MM.1S (cell line): ENCODE measurements at regions not wholly inside any gene's neighbourhood (a gene's known extent, or its start where the extent isn't known, plus 50 kb on each side); places are given as distances from the start of the nearest gene placed in this dataset.

ENCODE experiments used
- DNase-seq: peaks from one replicate; pipeline ENCODE4 v3.0.0-alpha.2; 2015
- H2AFZ ChIP-seq: fragments of 300-600 bp; sonication (generic); 2 replicates; pipeline ENCODE4 v1.6.0; 2016; ENCODE audit warnings: antibody characterized with exemption, low read length
- H3F3A ChIP-seq: fragments of 300-600 bp; sonication (generic); 2 replicates; pipeline ENCODE4 v1.6.1; 2016; ENCODE audit warnings: mild to moderate bottlenecking, antibody characterized with exemption, low read length, moderate library complexity, mixed read lengths; ENCODE audit not compliant: insufficient read depth
- H3K27ac ChIP-seq: fragments of 300-600 bp; sonication (generic); 2 replicates; pipeline ENCODE4 v1.5.1; 2016; ENCODE audit warnings: mild to moderate bottlenecking, low read length
- H3K27me3 ChIP-seq: fragments of 300-600 bp; sonication (generic); replicated peaks from 2 replicates; pipeline ENCODE4 v1.6.0; 2016; ENCODE audit warnings: low read length; ENCODE audit not compliant: insufficient read depth
- H3K36me3 ChIP-seq: fragments of 300-600 bp; sonication (generic); replicated peaks from 2 replicates; pipeline ENCODE4 v1.6.1; 2016; ENCODE audit warnings: mild to moderate bottlenecking, low read length, mixed read lengths; ENCODE audit not compliant: insufficient read depth
- H3K4me1 ChIP-seq: fragments of 300-600 bp; sonication (generic); 2 replicates; pipeline ENCODE4 v1.6.1; 2016; ENCODE audit warnings: low read length, mixed read lengths
- H3K4me2 ChIP-seq: fragments of 300-600 bp; sonication (generic); 2 replicates; pipeline ENCODE4 v1.6.0; 2016; ENCODE audit warnings: low read depth, low read length
- H3K4me3 ChIP-seq: fragments of 300-600 bp; sonication (generic); 2 replicates; pipeline ENCODE4 v1.5.1; 2016; ENCODE audit warnings: low read length, mixed read lengths
- H3K79me2 ChIP-seq: fragments of 300-600 bp; sonication (generic); 2 replicates; pipeline ENCODE4 v1.6.1; 2016; ENCODE audit warnings: mixed run types, low read length, mixed read lengths
- H3K9ac ChIP-seq: fragments of 300-600 bp; sonication (generic); 2 replicates; pipeline ENCODE4 v1.6.1; 2016; ENCODE audit warnings: low read length, mixed read lengths
- H3K9me2 ChIP-seq: fragments of 300-600 bp; sonication (generic); replicated peaks from 2 replicates; pipeline ENCODE4 v1.6.1; 2016; ENCODE audit warnings: mild to moderate bottlenecking, low read length, mixed read lengths; ENCODE audit not compliant: insufficient read depth
- H3K9me3 ChIP-seq: fragments of 300-600 bp; sonication (generic); replicated peaks from 2 replicates; pipeline ENCODE4 v1.6.1; 2016; ENCODE audit warnings: mild to moderate bottlenecking, low read length, mixed read lengths; ENCODE audit not compliant: insufficient read depth
- H4K20me1 ChIP-seq: fragments of 300-600 bp; sonication (generic); 2 replicates; pipeline ENCODE4 v1.6.1; 2016; ENCODE audit warnings: mild to moderate bottlenecking, low read length, moderate library complexity, mixed read lengths; ENCODE audit not compliant: insufficient read depth
- CTCF ChIP-seq: fragments of 300-600 bp; sonication (generic); IDR thresholded peaks from 2 replicates; pipeline ENCODE4 v1.5.1; 2016; ENCODE audit warnings: antibody characterized with exemption, low read length, mixed read lengths
- EZH2 ChIP-seq: fragments of 300-600 bp; sonication (generic); optimal IDR thresholded peaks from 2 replicates; pipeline ENCODE3; 2017; ENCODE audit warnings: low read depth, mild to moderate bottlenecking, antibody characterized with exemption, low read length, mixed read lengths
- EZH2phosphoT487 ChIP-seq: fragments of 300-600 bp; sonication (generic); IDR thresholded peaks from 2 replicates; pipeline ENCODE4 v1.6.1; 2018; ENCODE audit warnings: antibody characterized with exemption, low read length

GRCh38 chr14:25394791-25395391, 344.9 kb upstream of the STXBP6 start:
- H3K27me3 ChIP-seq: no peaks in the 10 kb centered on the region; the same call in 1 of the 2 replicates
- no peak for DNase-seq

GRCh38 chr14:25394356-25394755, 344.4 kb upstream of the STXBP6 start:
- Histone ChIP-seq H3K4me2 (no peak overlapping the region), H3K4me3 (no peak overlapping the region), H3K9me2 (no peaks in the 10 kb centered on the region), H3K27ac (no peak overlapping the region), H3K9ac (no peak overlapping the region), H4K20me1 (no peaks in the 10 kb centered on the region), H3K36me3 (no peaks in the 10 kb centered on the region), H2AFZ (no peak overlapping the region), H3K9me3 (no peaks in the 10 kb centered on the region), H3K27me3 (no peaks in the 10 kb centered on the region; the same call in 1 of the 2 replicates), H3K4me1 (no peaks in the 10 kb centered on the region), H3K79me2 (no peaks in the 10 kb centered on the region), H3F3A (no peaks in the 10 kb centered on the region)
- TF ChIP-seq EZH2 (no peak), EZH2phosphoT487 (no peak), CTCF (no peak)
- DNase-seq: no peak

More at GRCh38 chr14:25394791-25395391, 344.9 kb upstream of the STXBP6 start:
- H3K4me3 ChIP-seq: no peak overlapping the region
- no peak overlapping the region for H2AFZ ChIP-seq
- no peak overlapping the region for H3K27ac ChIP-seq
- H3F3A ChIP-seq: no peaks in the 10 kb centered on the region
- H3K4me2 ChIP-seq: no peak overlapping the region
- H3K9me2 ChIP-seq: no peaks in the 10 kb centered on the region
- H4K20me1 ChIP-seq: no peaks in the 10 kb centered on the region
- H3K79me2 ChIP-seq: no peaks in the 10 kb centered on the region
- H3K9ac ChIP-seq: no peak overlapping the region
- no peaks in the 10 kb centered on the region for H3K4me1 ChIP-seq
- TF ChIP-seq EZH2: no peak
- TF ChIP-seq EZH2phosphoT487: no peak
- no peaks in the 10 kb centered on the region for H3K36me3 ChIP-seq
- no peaks in the 10 kb centered on the region for H3K9me3 ChIP-seq

- Histone ChIP-seq H3K27ac (no peak overlapping the region), H3K9me3 (no peaks in the 10 kb centered on the region), H3K9ac (no peak overlapping the region), H3K27me3 (no peaks in the 10 kb centered on the region; the same call in 1 of the 2 replicates), H3K36me3 (no peaks in the 10 kb centered on the region), H3K79me2 (no peaks in the 10 kb centered on the region), H3F3A (no peaks in the 10 kb centered on the region), H3K9me2 (no peaks in the 10 kb centered on the region), H2AFZ (no peak overlapping the region), H4K20me1 (no peaks in the 10 kb centered on the region), H3K4me1 (no peaks in the 10 kb centered on the region), H3K4me2 (no peak overlapping the region), H3K4me3 (no peak overlapping the region)
- no peak for DNase-seq
- TF ChIP-seq EZH2phosphoT487 (no peak), CTCF (no peak), EZH2 (no peak)
Measured at GRCh38 chr14:25389948-25390347, 340.0 kb upstream of the STXBP6 start.

- no peak overlapping the region for H3K9ac ChIP-seq
- no peak overlapping the region for H3K27ac ChIP-seq
- H3K9me2 ChIP-seq: no peaks in the 10 kb centered on the region
- no peak overlapping the region for H3K4me3 ChIP-seq
- H3F3A ChIP-seq: no peaks in the 10 kb centered on the region
- no peaks in the 10 kb centered on the region for H3K4me1 ChIP-seq
- H4K20me1 ChIP-seq: no peaks in the 10 kb centered on the region
- H3K9me3 ChIP-seq: no peaks in the 10 kb centered on the region
- H3K79me2 ChIP-seq: no peaks in the 10 kb centered on the region
- H2AFZ ChIP-seq: no peak overlapping the region
- H3K27me3 ChIP-seq: no peaks in the 10 kb centered on the region
- DNase-seq: no peak
- H3K36me3 ChIP-seq: no peaks in the 10 kb centered on the region
- TF ChIP-seq EZH2phosphoT487: no peak
- peak; percentile 18; the same call in 1 of the 2 replicates for TF ChIP-seq CTCF
- no peak for TF ChIP-seq EZH2
- no peak overlapping the region for H3K4me2 ChIP-seq
Measured at GRCh38 chr14:25381498-25381897, 331.6 kb upstream of the STXBP6 start.
